ENCODE measurements at regions not wholly inside any gene's neighbourhood (a gene's known extent, or its start where the extent isn't known, plus 50 kb on each side); places are given as distances from the start of the nearest gene placed in this dataset.

DNA sequence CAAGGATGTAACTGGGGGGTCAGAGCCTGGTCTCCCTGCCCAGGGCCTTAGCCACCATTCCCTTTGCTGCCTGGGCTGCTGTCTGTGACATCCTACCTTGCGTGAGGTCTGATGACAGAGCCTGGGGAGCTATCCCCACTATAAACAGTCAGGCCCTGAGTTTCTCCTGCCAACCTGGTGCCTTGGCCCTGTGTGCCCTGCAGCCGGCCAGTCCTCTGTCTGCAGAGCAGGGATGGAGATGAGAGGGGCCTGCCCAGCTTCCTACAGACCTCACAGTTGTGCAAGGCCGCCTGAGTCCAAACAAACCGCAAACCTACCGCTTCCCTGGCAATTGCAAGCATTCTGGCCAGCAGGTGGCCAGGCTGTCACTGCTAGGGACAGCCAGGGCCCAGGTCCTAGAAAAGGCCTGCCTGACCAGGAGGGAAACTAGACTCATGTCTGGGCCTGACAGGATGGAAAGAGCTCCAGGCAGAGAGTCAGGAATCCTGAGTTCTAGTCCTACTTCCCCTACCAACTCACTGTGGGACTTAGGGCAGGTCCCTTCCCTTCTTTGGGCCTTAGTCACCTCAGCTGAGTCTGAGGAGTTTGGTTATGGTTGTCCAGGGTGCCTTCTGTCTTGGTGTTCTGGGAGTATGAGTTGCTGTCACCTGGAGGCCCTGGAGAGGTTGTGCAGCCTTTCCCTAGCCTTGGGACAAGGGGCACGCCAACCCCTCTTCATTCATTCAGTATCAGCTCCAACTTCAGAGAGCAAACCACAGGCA lies 86.2 kb downstream of the VEGFA start (continued):
- TF ChIP-seq WIZ (CRISPR knock-in tag; IDR thresholded peaks at IDR 0.05) = no peak
- 0 out of 2 replicates have a peak, but pooled peaks have one; percentile 56 for TF ChIP-seq ZNF138 (CRISPR knock-in tag; IDR thresholded peaks at IDR 0.05; ENCODE audit: low read depth)
- TF ChIP-seq NR2F1 (CRISPR knock-in tag; IDR thresholded peaks at IDR 0.05) = no peak; a peak in 1 of 4 replicates
- peak; percentile 80 for TF ChIP-seq EED (CRISPR knock-in tag; IDR thresholded peaks at IDR 0.05)
- peak; percentile 50 for TF ChIP-seq TAF15 (IDR thresholded peaks at IDR 0.05; ENCODE audit: low read depth, low read length, poor library complexity, severe bottlenecking)
- peak; percentile 52 for TF ChIP-seq FOXO1 (CRISPR knock-in tag; IDR thresholded peaks at IDR 0.05)
- peak; percentile 84; the same call in 1 of the 2 replicates for TF ChIP-seq ERF (CRISPR knock-in tag; IDR thresholded peaks at IDR 0.05)
- TF ChIP-seq SSRP1 (CRISPR knock-in tag; IDR thresholded peaks at IDR 0.05) = peak; percentile 99
- TF ChIP-seq KDM1A (CRISPR knock-in tag; IDR thresholded peaks at IDR 0.05) = peak; percentile 82; the same call in 1 of the 2 replicates
- TF ChIP-seq, protein P1, sequence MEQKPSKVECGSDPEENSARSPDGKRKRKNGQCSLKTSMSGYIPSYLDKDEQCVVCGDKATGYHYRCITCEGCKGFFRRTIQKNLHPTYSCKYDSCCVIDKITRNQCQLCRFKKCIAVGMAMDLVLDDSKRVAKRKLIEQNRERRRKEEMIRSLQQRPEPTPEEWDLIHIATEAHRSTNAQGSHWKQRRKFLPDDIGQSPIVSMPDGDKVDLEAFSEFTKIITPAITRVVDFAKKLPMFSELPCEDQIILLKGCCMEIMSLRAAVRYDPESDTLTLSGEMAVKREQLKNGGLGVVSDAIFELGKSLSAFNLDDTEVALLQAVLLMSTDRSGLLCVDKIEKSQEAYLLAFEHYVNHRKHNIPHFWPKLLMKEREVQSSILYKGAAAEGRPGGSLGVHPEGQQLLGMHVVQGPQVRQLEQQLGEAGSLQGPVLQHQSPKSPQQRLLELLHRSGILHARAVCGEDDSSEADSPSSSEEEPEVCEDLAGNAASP (CRISPR knock-in tag; IDR thresholded peaks at IDR 0.05; ENCODE audit: borderline replicate concordance) = peak; percentile 91
- peak; percentile 87; the same call in 1 of the 2 replicates for TF ChIP-seq ZNF343 (CRISPR knock-in tag; IDR thresholded peaks at IDR 0.05)
- TF ChIP-seq MAFK (conservative IDR thresholded peaks at IDR 0.05 in 1 of 2, IDR thresholded peaks at IDR 0.05 in 1 of 2; ENCODE audit: low read length in 2 of 2) = no peak
- TF ChIP-seq, protein P2, sequence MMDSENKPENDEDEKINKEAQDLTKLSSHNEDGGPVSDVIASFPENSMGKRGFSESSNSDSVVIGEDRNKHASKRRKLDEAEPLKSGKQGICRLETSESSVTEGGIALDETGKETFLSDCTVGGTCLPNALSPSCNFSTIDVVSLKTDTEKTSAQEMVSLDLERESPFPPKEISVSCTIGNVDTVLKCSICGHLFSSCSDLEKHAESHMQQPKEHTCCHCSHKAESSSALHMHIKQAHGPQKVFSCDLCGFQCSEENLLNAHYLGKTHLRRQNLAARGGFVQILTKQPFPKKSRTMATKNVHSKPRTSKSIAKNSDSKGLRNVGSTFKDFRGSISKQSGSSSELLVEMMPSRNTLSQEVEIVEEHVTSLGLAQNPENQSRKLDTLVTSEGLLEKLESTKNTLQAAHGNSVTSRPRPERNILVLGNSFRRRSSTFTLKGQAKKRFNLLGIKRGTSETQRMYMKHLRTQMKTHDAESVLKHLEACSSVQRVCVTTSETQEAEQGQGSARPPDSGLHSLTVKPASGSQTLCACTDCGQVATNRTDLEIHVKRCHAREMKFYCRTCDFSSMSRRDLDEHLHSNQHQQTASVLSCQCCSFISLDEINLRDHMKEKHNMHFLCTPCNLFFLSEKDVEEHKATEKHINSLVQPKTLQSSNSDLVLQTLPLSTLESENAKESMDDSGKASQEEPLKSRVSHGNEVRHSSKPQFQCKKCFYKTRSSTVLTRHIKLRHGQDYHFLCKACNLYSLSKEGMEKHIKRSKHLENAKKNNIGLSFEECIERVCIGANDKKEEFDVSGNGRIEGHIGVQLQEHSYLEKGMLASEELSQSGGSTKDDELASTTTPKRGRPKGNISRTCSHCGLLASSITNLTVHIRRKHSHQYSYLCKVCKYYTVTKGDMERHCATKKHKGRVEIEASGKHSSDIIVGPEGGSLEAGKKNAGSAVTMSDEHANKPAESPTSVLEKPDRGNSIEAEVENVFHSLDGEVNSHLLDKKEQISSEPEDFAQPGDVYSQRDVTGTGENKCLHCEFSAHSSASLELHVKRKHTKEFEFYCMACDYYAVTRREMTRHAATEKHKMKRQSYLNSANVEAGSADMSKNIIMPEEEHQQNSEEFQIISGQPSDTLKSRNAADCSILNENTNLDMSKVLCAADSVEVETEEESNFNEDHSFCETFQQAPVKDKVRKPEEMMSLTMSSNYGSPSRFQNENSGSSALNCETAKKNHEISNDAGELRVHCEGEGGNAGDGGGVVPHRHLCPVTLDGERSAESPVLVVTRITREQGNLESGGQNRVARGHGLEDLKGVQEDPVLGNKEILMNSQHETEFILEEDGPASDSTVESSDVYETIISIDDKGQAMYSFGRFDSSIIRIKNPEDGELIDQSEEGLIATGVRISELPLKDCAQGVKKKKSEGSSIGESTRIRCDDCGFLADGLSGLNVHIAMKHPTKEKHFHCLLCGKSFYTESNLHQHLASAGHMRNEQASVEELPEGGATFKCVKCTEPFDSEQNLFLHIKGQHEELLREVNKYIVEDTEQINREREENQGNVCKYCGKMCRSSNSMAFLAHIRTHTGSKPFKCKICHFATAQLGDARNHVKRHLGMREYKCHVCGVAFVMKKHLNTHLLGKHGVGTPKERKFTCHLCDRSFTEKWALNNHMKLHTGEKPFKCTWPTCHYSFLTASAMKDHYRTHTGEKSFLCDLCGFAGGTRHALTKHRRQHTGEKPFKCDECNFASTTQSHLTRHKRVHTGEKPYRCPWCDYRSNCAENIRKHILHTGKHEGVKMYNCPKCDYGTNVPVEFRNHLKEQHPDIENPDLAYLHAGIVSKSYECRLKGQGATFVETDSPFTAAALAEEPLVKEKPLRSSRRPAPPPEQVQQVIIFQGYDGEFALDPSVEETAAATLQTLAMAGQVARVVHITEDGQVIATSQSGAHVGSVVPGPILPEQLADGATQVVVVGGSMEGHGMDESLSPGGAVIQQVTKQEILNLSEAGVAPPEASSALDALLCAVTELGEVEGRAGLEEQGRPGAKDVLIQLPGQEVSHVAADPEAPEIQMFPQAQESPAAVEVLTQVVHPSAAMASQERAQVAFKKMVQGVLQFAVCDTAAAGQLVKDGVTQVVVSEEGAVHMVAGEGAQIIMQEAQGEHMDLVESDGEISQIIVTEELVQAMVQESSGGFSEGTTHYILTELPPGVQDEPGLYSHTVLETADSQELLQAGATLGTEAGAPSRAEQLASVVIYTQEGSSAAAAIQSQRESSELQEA (CRISPR knock-in tag; IDR thresholded peaks at IDR 0.05; ENCODE audit: not compliant biosample characterization) = peak; percentile 63
- peak; percentile 71; the same call in 1 of the 2 replicates for TF ChIP-seq DNMT1 (CRISPR knock-in tag; IDR thresholded peaks at IDR 0.05)
- TF ChIP-seq ZNF724P (CRISPR knock-in tag; IDR thresholded peaks at IDR 0.05; ENCODE audit: borderline replicate concordance) = 0 out of 2 replicates have a peak, but pooled peaks have one; percentile 52
